T-helper 1 cell treated with Interleukin-12 subunit alpha and Interleukin-12 subunit beta and Interleukin-4 antibody, amounts not matched to agents 30 μg/mL and 1 μg/mL, for 36 hours (primary cell): ENCODE measurements at regions not wholly inside any gene's neighbourhood (a gene's known extent, or its start where the extent isn't known, plus 50 kb on each side); places are given as distances from the start of the nearest gene placed in this dataset.
"Not testable (repeated sequence)": the region's sequence is repeated elsewhere in the genome, so short reads cannot be mapped to it uniquely, and the experiment has no call there.

ENCODE experiments used
- H3K27ac Mint-ChIP-seq: one replicate; pipeline ENCODE4 v1.8.0; 2021; ENCODE audit warnings: mild to moderate bottlenecking, mixed read lengths
- H3K27me3 Mint-ChIP-seq: one replicate; pipeline ENCODE4 v1.8.0; 2021; ENCODE audit warnings: low read depth, mixed read lengths
- H3K36me3 Mint-ChIP-seq: one replicate; pipeline ENCODE4 v1.8.0; 2021; ENCODE audit warnings: low read depth, mixed read lengths
- H3K4me1 Mint-ChIP-seq: one replicate; pipeline ENCODE4 v1.8.0; 2021; ENCODE audit warnings: low read depth, mixed read lengths
- H3K4me3 Mint-ChIP-seq: one replicate; pipeline ENCODE4 v1.8.0; 2021; ENCODE audit warnings: mild to moderate bottlenecking, moderate library complexity, mixed read lengths
- H3K9me3 Mint-ChIP-seq: one replicate; pipeline ENCODE4 v1.8.0; 2021; ENCODE audit warnings: mixed read lengths

DNA sequence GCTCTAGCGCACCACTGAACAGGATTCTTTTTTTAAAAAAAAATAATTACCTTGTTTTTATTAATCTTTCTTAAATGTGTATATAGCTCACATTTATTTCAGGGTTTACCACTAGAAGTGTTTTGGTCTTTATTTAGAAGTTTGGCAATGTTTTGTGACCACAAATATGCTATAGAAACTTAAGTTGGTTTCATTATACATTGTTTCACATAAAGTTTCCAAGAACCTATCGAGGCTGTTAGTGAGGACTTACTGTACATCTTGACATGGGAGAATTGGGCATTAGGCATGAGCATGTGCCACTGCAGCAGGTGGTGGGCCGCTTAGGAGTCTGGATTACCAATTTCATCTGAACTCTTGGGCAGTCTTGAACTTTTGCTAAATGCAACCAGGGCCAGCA, 77.9 kb upstream of the TMEM164 start:
- H3K4me1 Mint-ChIP-seq, H3K9me3 Mint-ChIP-seq, H3K4me3 Mint-ChIP-seq, H3K36me3 Mint-ChIP-seq, H3K27me3 Mint-ChIP-seq, H3K27ac Mint-ChIP-seq: not testable (repeated sequence)

DNA sequence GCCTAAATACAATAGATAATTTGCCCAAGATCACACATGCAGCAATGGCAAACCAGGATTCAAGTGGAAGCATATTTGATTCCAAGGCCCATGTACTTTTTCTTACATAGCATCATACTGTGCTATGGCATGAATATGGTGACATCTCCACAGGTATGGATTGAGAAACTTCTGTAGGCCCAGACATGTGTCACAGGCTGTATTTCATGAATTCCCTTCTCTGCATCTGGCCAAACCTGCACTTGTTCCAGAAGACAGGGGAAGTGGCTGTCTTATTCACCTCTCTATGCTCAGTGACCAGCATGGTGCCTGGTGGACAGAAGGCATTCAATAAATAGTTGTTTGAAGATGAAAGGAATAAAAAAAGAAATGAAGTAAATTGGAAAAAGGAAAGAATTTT, 77.3 kb upstream of the TMEM164 start:
- Mint-ChIP-seq H3K27me3 (peaks cover 7% of the 10 kb centered on the region), H3K9me3 (no peaks in the 10 kb centered on the region), H3K4me1 (peaks cover 4% of the 10 kb centered on the region), H3K36me3 (no peaks in the 10 kb centered on the region), H3K27ac (no peak overlapping the region), H3K4me3 (no peak overlapping the region)

DNA sequence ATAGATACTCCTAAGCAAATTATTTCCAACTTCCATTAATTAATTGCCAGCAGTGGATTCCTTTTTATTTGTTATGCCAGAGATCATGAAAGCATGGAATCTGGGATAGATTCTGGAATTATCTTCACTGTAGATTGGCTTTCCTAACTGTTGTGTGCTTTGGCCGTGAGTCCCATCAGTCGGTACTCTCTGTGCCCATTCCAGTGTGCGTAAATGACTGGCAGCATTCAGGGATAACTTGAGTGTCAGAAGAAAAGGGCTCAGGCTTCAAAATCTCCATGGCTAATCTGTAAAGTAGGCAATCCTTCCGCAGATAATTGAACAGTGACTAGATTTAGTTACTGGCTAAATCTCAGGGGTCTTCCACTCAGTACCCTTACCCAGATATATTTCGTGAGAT, 76.8 kb upstream of the TMEM164 start:
- Mint-ChIP-seq H3K4me1 (peaks cover 4% of the 10 kb centered on the region), H3K9me3 (no peaks in the 10 kb centered on the region), H3K36me3 (no peaks in the 10 kb centered on the region), H3K27ac (no peak overlapping the region), H3K27me3 (peaks cover 7% of the 10 kb centered on the region), H3K4me3 (no peak overlapping the region)

DNA sequence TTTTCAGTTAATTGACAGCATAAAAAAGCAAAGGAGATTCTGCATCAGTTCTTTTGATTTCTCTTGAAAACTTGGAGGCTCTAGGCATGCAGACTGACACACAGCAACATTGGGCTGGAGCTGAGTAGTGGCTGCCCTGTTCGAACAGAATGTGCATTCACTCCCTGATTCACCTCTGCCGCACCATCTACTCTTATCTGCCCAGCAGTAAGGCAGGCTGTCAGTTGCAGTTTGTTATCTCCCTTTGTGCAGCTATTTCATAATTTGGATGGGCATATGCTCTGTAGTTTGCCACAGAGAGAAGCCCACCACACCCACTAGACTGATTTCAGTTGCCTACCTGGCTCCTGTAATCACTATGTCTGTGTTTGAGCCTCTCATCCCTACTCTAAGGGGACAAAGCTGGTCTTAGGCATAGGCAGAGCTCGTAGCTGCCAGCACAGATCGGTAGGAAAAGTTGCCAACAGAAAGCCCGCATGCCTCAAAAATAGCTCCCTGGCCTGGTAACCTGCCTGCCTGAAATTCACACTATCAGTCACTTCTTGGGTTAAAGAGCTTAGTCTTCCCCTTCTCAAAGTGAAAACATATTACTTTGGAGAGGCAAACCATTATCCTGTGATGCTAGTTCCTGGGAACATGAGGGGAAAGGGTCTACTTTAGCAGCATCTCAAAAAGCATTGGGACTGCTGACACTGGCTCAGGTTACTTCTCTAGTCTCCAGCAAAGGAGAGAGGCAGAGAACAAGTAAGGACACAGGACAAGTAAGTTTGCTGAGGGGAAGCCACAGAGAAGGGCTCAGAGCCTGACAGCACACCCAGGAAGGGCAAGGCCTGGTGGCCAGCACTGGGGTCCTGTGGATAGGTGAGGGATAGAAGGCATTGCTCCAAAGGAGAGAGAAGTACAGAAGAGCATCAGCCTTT, 75.9 kb upstream of the TMEM164 start:
- H3K9me3 Mint-ChIP-seq: no peaks in the 10 kb centered on the region
- no peaks in the 10 kb centered on the region for H3K36me3 Mint-ChIP-seq
- no peak overlapping the region for H3K27ac Mint-ChIP-seq
- H3K4me1 Mint-ChIP-seq: peaks cover 4% of the 10 kb centered on the region
- peaks cover 3% of the 10 kb centered on the region for H3K27me3 Mint-ChIP-seq
- H3K4me3 Mint-ChIP-seq: no peak overlapping the region

DNA sequence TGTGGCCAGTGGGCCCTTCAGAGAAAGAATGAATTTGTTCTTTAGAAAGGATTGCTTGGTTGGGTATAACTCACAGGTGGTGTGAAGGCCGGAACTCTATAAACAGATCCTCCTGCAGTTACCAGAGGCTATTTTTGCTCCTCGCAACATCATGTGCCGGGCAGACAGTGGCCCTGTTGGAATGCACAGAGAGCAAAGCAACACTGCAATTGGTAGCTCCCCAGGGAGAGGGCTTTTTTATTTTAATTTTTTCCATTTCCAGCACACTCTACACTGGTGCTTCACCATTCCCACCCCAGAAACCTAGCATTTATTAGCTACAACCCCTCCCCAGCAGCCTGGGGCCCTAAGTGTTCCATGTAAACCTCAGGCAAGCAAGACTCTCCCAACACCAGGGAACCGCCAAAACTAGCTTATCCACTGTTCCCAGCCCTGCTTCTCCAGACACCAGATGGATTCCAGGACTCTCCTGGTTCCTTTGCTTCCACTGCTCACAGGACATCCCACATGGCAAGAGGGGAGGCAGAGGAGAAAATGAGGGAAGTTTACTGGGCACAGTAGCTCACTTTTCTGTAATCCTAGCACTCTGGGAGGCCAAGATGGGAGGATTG, 75.1 kb upstream of the TMEM164 start:
- Mint-ChIP-seq H3K27ac (no peak overlapping the region), H3K9me3 (no peaks in the 10 kb centered on the region), H3K27me3 (no peaks in the 10 kb centered on the region), H3K4me3 (no peak overlapping the region), H3K4me1 (peaks cover 4% of the 10 kb centered on the region), H3K36me3 (no peaks in the 10 kb centered on the region)

DNA sequence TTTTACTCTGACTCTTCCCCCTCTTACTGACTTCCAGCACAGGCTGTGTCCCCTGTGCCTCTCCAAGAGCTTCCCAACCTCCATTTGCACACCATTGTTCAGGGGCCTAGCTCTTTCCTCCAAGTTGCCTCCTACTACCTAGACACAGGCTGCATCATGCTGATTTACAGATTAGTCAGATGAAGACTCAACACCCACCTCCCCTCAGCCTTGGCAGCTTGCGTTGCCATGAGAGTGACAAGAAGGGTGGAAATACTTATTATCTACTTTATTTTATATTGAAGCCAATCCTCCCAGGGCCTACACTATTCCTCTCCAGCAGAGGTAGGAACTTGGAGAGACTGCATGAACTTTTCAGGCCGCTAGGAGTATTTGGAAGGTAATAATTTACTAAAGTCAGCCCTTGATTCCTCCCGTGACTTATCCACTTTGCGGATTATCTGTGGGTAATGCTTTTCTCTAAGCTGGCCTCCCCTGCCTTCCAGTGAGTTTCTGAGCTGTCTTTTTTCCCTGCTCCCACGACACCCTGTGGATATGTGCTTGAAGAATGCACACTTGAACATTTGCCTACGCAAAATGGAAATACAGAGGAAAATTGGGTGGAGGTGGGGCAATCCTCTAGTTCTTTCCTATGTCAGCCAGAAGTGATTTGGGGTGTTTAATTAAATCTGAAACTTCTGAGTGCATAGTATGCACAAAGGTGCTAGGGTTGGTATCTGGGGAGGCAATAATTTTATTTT, 74.1 kb upstream of the TMEM164 start:
- no peaks in the 10 kb centered on the region for H3K9me3 Mint-ChIP-seq
- H3K36me3 Mint-ChIP-seq: no peaks in the 10 kb centered on the region
- H3K4me1 Mint-ChIP-seq: peaks cover 4% of the 10 kb centered on the region
- H3K27me3 Mint-ChIP-seq: no peaks in the 10 kb centered on the region
- H3K27ac Mint-ChIP-seq: no peak overlapping the region
- H3K4me3 Mint-ChIP-seq: no peak overlapping the region

DNA sequence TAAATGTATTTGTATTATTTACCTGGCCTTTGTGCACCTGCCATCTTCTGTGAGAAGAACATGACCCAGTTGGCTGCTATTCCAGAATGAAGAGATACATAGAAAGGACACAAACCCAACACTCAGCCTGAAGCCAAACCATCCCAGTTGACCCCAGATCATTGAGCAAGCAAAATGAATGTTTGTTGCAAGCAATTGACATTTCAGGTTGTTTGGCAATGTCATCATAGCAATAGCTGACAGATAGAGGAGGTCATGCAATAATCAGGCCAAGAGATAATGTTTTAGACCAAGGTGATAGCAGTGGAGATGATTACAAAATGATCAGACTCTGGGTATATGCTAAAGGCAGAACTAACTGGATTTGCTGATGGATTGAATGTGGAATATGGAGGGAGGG, 71.2 kb upstream of the TMEM164 start:
- H3K9me3 Mint-ChIP-seq: no peaks in the 10 kb centered on the region
- no peaks in the 10 kb centered on the region for H3K27me3 Mint-ChIP-seq
- no peak overlapping the region for H3K4me3 Mint-ChIP-seq
- no peak overlapping the region for H3K27ac Mint-ChIP-seq
- no peaks in the 10 kb centered on the region for H3K36me3 Mint-ChIP-seq
- no peaks in the 10 kb centered on the region for H3K4me1 Mint-ChIP-seq

DNA sequence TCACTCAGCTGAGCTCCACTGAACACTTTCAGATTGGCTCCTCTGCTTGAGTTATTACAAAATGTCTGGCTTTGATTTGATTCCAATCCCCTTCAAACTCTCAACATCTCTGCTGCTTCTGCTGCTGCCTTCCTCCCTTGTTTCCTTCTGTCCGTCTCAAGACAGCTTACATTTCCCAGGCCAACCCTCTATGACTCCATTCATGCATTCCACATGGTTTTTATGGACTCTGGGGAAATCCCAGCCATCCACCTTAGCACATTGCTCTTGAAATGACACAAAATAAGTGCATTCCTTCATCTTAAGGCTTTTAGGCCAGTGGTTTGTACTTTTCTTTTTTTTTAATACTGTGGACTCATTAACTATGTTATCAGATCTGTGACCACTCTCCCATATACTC, 68.5 kb upstream of the TMEM164 start:
- H3K9me3 Mint-ChIP-seq: no peaks in the 10 kb centered on the region
- no peak overlapping the region for H3K4me3 Mint-ChIP-seq
- peaks cover 3% of the 10 kb centered on the region for H3K27me3 Mint-ChIP-seq
- H3K27ac Mint-ChIP-seq: no peak overlapping the region
- no peaks in the 10 kb centered on the region for H3K36me3 Mint-ChIP-seq
- no peaks in the 10 kb centered on the region for H3K4me1 Mint-ChIP-seq

DNA sequence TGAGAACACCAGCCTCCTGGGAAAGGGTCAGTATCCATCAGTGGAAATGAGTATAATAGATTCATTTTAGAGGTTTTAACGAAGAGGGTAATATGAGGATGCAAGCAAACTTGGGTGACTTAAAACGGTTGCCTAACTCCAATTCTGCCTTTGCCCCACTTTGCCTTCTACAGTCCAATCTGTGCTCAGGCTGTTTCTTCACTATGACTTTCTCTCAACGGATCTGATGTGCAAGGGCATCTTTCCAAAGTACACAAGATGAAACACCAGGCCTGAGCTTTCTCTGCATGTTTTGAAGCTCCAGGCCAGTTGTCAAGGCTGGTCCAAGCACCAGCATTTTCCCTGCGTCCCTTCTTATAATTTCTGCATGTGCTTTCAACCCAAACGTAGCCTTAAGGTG, 68.0 kb upstream of the TMEM164 start:
- H3K9me3 Mint-ChIP-seq: no peaks in the 10 kb centered on the region
- no peak overlapping the region for H3K27ac Mint-ChIP-seq
- H3K4me1 Mint-ChIP-seq: no peaks in the 10 kb centered on the region
- H3K4me3 Mint-ChIP-seq: no peak overlapping the region
- no peaks in the 10 kb centered on the region for H3K36me3 Mint-ChIP-seq
- peaks cover 3% of the 10 kb centered on the region for H3K27me3 Mint-ChIP-seq

DNA sequence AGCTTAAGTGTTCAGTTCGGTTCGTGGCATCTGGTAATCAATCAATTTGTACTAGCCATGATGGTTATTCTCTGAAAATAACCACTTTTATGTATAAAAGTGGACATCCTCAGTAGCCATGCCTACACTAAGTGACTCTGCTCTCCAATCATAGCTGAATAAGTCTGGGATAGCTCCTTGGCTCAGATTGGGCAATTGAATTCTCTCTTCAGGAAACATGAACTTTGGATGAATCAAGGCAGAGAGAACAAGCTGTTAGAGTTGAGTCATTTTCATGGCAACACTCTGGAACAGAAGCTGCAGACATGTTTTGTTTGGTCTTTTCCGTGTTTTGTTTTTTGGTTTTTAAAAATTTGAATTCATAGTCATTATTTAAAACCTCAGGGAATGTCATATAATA, 66.8 kb upstream of the TMEM164 start:
- Mint-ChIP-seq H3K4me1 (no peaks in the 10 kb centered on the region), H3K9me3 (no peaks in the 10 kb centered on the region), H3K36me3 (no peaks in the 10 kb centered on the region), H3K27me3 (peaks cover 3% of the 10 kb centered on the region), H3K27ac (no peak overlapping the region), H3K4me3 (no peak overlapping the region)

DNA sequence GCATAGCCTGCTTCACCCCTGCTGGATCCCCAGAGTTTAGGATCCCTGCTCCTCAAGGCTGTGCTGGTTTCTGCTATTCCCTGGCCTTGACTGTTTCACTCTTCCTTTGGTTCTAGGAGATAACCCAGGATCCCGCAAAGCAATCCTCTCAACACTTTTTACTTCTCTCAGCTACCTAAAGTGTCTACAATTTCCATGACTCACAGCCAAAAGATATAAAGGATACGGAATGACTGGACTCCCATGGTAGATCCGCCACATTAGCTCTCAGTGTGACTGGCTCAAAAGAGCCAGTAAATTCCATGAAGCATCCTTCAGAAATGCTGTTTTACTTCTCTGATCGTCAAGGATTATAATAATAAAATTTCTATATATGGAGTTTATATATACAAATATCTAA, 66.3 kb upstream of the TMEM164 start:
- Mint-ChIP-seq H3K9me3 (no peaks in the 10 kb centered on the region), H3K27me3 (peaks cover 3% of the 10 kb centered on the region), H3K36me3 (no peaks in the 10 kb centered on the region), H3K4me1 (no peaks in the 10 kb centered on the region), H3K27ac (no peak overlapping the region), H3K4me3 (no peak overlapping the region)

DNA sequence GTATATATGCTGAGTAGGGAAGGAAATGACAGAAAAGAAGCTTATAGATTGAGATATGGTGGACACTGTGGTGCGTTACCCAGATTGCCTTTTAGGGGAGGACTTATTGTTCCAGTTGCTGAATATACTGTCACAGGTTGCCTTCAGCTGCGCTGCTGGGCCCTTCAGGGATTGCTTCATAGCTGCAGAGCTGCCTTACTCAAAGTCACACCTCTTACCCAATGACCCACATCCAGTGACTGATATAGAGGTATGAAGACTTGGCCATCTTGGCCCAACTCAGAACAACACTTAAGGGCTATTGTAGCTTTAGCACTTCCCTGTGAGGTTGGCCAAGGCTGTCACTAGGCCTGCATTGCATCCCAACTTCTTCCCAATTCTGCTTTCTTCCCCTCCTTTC, 63.4 kb upstream of the TMEM164 start:
- Mint-ChIP-seq H3K9me3 (no peaks in the 10 kb centered on the region), H3K36me3 (no peaks in the 10 kb centered on the region), H3K4me1 (peaks cover 2% of the 10 kb centered on the region), H3K27ac (no peak overlapping the region), H3K27me3 (peaks cover 3% of the 10 kb centered on the region), H3K4me3 (no peak overlapping the region)

DNA sequence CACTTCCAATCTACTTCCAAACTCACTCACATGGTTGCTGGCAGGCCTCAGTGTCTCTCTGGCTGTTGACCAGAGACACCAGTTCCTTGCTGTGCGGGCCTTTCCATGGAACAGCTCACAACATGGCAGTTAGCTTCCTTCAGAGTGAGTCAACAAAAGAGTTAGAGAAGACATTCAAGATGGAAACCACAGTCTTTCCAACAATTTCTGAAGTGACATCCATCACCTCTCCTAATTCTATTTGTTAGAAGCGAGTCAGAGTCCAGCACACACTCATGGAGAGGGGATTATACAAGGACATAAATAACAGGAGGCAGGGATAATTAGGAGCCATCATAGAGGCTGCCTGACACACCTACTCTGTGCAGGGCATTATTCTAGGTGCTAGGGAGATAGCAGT, 62.5 kb upstream of the TMEM164 start:
- Mint-ChIP-seq H3K27ac (no peak overlapping the region), H3K27me3 (peaks cover 3% of the 10 kb centered on the region), H3K4me1 (peaks cover 2% of the 10 kb centered on the region), H3K4me3 (no peak overlapping the region), H3K36me3 (no peaks in the 10 kb centered on the region), H3K9me3 (no peaks in the 10 kb centered on the region)

DNA sequence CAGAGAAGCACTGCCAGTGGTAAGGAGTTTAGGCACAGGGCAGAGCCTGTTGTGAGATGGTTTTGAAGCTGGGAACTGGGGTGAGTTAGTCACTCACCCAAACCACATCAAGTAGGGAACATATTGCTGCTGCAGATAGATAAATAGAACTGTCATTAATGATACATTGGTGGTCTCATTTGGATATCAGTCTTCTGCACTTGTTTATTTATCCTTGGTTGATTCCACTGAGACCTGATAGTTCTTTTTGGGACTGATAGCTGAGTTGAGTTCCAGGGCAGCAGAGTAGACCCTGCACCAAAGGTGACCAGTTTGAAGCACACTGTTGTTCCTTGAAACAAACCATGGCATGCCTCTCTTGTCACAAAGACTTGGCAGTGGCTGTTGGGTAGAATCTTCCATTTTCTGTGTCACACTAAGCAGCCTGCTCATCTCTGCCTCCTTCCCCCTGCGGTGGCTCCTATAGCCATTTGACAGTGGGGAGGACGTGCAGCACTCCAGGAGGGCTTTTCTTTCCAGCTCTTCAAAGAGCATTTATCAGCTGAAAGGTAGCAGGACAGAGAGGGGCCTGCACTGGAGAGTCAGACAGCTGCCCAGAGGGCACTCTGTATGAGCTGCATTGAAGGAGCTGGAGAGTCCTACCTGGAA, 59.7 kb upstream of the TMEM164 start:
- H3K9me3 Mint-ChIP-seq: no peaks in the 10 kb centered on the region
- H3K27me3 Mint-ChIP-seq: peaks cover 3% of the 10 kb centered on the region
- H3K4me3 Mint-ChIP-seq: no peak overlapping the region
- no peak overlapping the region for H3K27ac Mint-ChIP-seq
- no peaks in the 10 kb centered on the region for H3K36me3 Mint-ChIP-seq
- H3K4me1 Mint-ChIP-seq: peaks cover 2% of the 10 kb centered on the region
